MM.1S (cell line): ENCODE measurements at regions not wholly inside any gene's neighbourhood (a gene's known extent, or its start where the extent isn't known, plus 50 kb on each side); places are given as distances from the start of the nearest gene placed in this dataset.

Experiments
- DNase-seq: peaks from one replicate; pipeline ENCODE4 v3.0.0-alpha.2; 2015
- H2AFZ ChIP-seq: fragments of 300-600 bp; sonication (generic); 2 replicates; pipeline ENCODE4 v1.6.0; 2016; ENCODE audit warnings: antibody characterized with exemption, low read length
- H3F3A ChIP-seq: fragments of 300-600 bp; sonication (generic); 2 replicates; pipeline ENCODE4 v1.6.1; 2016; ENCODE audit warnings: mild to moderate bottlenecking, antibody characterized with exemption, low read length, moderate library complexity, mixed read lengths; ENCODE audit not compliant: insufficient read depth
- H3K27ac ChIP-seq: fragments of 300-600 bp; sonication (generic); 2 replicates; pipeline ENCODE4 v1.5.1; 2016; ENCODE audit warnings: mild to moderate bottlenecking, low read length
- H3K27me3 ChIP-seq: fragments of 300-600 bp; sonication (generic); replicated peaks from 2 replicates; pipeline ENCODE4 v1.6.0; 2016; ENCODE audit warnings: low read length; ENCODE audit not compliant: insufficient read depth
- H3K36me3 ChIP-seq: fragments of 300-600 bp; sonication (generic); replicated peaks from 2 replicates; pipeline ENCODE4 v1.6.1; 2016; ENCODE audit warnings: mild to moderate bottlenecking, low read length, mixed read lengths; ENCODE audit not compliant: insufficient read depth
- H3K4me1 ChIP-seq: fragments of 300-600 bp; sonication (generic); 2 replicates; pipeline ENCODE4 v1.6.1; 2016; ENCODE audit warnings: low read length, mixed read lengths
- H3K4me2 ChIP-seq: fragments of 300-600 bp; sonication (generic); 2 replicates; pipeline ENCODE4 v1.6.0; 2016; ENCODE audit warnings: low read depth, low read length
- H3K4me3 ChIP-seq: fragments of 300-600 bp; sonication (generic); 2 replicates; pipeline ENCODE4 v1.5.1; 2016; ENCODE audit warnings: low read length, mixed read lengths
- H3K79me2 ChIP-seq: fragments of 300-600 bp; sonication (generic); 2 replicates; pipeline ENCODE4 v1.6.1; 2016; ENCODE audit warnings: mixed run types, low read length, mixed read lengths
- H3K9ac ChIP-seq: fragments of 300-600 bp; sonication (generic); 2 replicates; pipeline ENCODE4 v1.6.1; 2016; ENCODE audit warnings: low read length, mixed read lengths
- H3K9me2 ChIP-seq: fragments of 300-600 bp; sonication (generic); replicated peaks from 2 replicates; pipeline ENCODE4 v1.6.1; 2016; ENCODE audit warnings: mild to moderate bottlenecking, low read length, mixed read lengths; ENCODE audit not compliant: insufficient read depth
- H3K9me3 ChIP-seq: fragments of 300-600 bp; sonication (generic); replicated peaks from 2 replicates; pipeline ENCODE4 v1.6.1; 2016; ENCODE audit warnings: mild to moderate bottlenecking, low read length, mixed read lengths; ENCODE audit not compliant: insufficient read depth
- H4K20me1 ChIP-seq: fragments of 300-600 bp; sonication (generic); 2 replicates; pipeline ENCODE4 v1.6.1; 2016; ENCODE audit warnings: mild to moderate bottlenecking, low read length, moderate library complexity, mixed read lengths; ENCODE audit not compliant: insufficient read depth
- CTCF ChIP-seq: fragments of 300-600 bp; sonication (generic); IDR thresholded peaks from 2 replicates; pipeline ENCODE4 v1.5.1; 2016; ENCODE audit warnings: antibody characterized with exemption, low read length, mixed read lengths
- EZH2 ChIP-seq: fragments of 300-600 bp; sonication (generic); optimal IDR thresholded peaks from 2 replicates; pipeline ENCODE3; 2017; ENCODE audit warnings: low read depth, mild to moderate bottlenecking, antibody characterized with exemption, low read length, mixed read lengths
- EZH2phosphoT487 ChIP-seq: fragments of 300-600 bp; sonication (generic); IDR thresholded peaks from 2 replicates; pipeline ENCODE4 v1.6.1; 2018; ENCODE audit warnings: antibody characterized with exemption, low read length

GRCh38 chr2:196380098-196380497, 208.7 kb upstream of the STK17B start:
- H3K4me3 ChIP-seq = no peak overlapping the region
- H3K4me2 ChIP-seq = no peak overlapping the region
- H3F3A ChIP-seq = no peaks in the 10 kb centered on the region
- no peak for DNase-seq
- H3K4me1 ChIP-seq = peaks cover 5% of the 10 kb centered on the region; the same call in 1 of the 2 replicates
- H3K27me3 ChIP-seq = no peaks in the 10 kb centered on the region
- H3K9ac ChIP-seq = no peak overlapping the region
- H2AFZ ChIP-seq = no peak overlapping the region
- H3K36me3 ChIP-seq = no peaks in the 10 kb centered on the region
- no peaks in the 10 kb centered on the region for H3K9me3 ChIP-seq
- no peaks in the 10 kb centered on the region for H3K9me2 ChIP-seq
- no peaks in the 10 kb centered on the region for H3K79me2 ChIP-seq
- H4K20me1 ChIP-seq = no peaks in the 10 kb centered on the region
- no peak overlapping the region for H3K27ac ChIP-seq
- TF ChIP-seq EZH2phosphoT487 = no peak
- no peak for TF ChIP-seq EZH2
- no peak for TF ChIP-seq CTCF

- no peak overlapping the region for H2AFZ ChIP-seq
- no peak overlapping the region for H3K27ac ChIP-seq
- TF ChIP-seq EZH2 (no peak), CTCF (no peak), EZH2phosphoT487 (no peak)
- no peaks in the 10 kb centered on the region for H3K9me3 ChIP-seq
- no peaks in the 10 kb centered on the region for H3K9me2 ChIP-seq
- no peaks in the 10 kb centered on the region for H3F3A ChIP-seq
- no peaks in the 10 kb centered on the region for H3K27me3 ChIP-seq
- H3K79me2 ChIP-seq = no peaks in the 10 kb centered on the region
- peaks cover 5% of the 10 kb centered on the region; the same call in 1 of the 2 replicates for H3K4me1 ChIP-seq
- H3K36me3 ChIP-seq = no peaks in the 10 kb centered on the region
- no peak overlapping the region for H3K9ac ChIP-seq
- H3K4me2 ChIP-seq = no peak overlapping the region
- no peak overlapping the region for H3K4me3 ChIP-seq
- no peaks in the 10 kb centered on the region for H4K20me1 ChIP-seq
- no peak for DNase-seq
Observed at GRCh38 chr2:196380575-196380974, 209.2 kb upstream of the STK17B start.

- Histone ChIP-seq H3K9me2 (no peaks in the 10 kb centered on the region), H3K27me3 (no peaks in the 10 kb centered on the region), H2AFZ (no peak overlapping the region), H4K20me1 (no peaks in the 10 kb centered on the region), H3K4me2 (no peak overlapping the region), H3K79me2 (no peaks in the 10 kb centered on the region), H3K9me3 (no peaks in the 10 kb centered on the region), H3K9ac (no peak overlapping the region), H3K27ac (no peak overlapping the region), H3F3A (no peaks in the 10 kb centered on the region), H3K4me1 (peaks cover 5% of the 10 kb centered on the region; the same call in 1 of the 2 replicates), H3K4me3 (no peak overlapping the region), H3K36me3 (no peaks in the 10 kb centered on the region)
- TF ChIP-seq CTCF = no peak
- no peak for TF ChIP-seq EZH2
- TF ChIP-seq EZH2phosphoT487 = no peak
- no peak for DNase-seq
Observed at GRCh38 chr2:196381464-196381863, 210.1 kb upstream of the STK17B start.
